Prostate gland (tissue), 2 donors: ENCODE measurements at regions not wholly inside any gene's neighbourhood (a gene's known extent, or its start where the extent isn't known, plus 50 kb on each side); places are given as distances from the start of the nearest gene placed in this dataset.

Experiments used
- CTCF ChIP-seq, 4 experiments: fragments of 200-600 bp in 2 of 4; fragments of 450-650 bp in 2 of 4; sonication (generic) in 2 of 4; IDR thresholded peaks; 1 replicate in 3 of 4; 2 replicates in 1 of 4; pipeline ENCODE4 v1.5.1; 2016 to 2019; ENCODE audit warnings: antibody characterized with exemption in 4 of 4, mild to moderate bottlenecking in 2 of 4, moderate library complexity in 2 of 4
- POLR2A ChIP-seq: fragments of 450-650 bp; IDR thresholded peaks from one replicate; pipeline ENCODE4 v1.6.1; 2016; ENCODE audit warnings: antibody characterized with exemption, mild to moderate bottlenecking
- POLR2AphosphoS5 ChIP-seq: sonication (generic); formaldehyde crosslinking; IDR thresholded peaks from one replicate; pipeline ENCODE4 v1.6.1; 2017; ENCODE audit warnings: antibody characterized with exemption

- no peak for TF ChIP-seq CTCF (IDR thresholded peaks at IDR 0.05)
- TF ChIP-seq POLR2A = no peak
- no peak for TF ChIP-seq POLR2AphosphoS5
These were observed 325.3 kb downstream of the GALC start for GRCh38 chr14:87667659-87668058.
